Liver (tissue), 3 donors: ENCODE measurements at regions not wholly inside any gene's neighbourhood (a gene's known extent, or its start where the extent isn't known, plus 50 kb on each side); places are given as distances from the start of the nearest gene placed in this dataset.

Experiments
- ATF3 ChIP-seq: IDR thresholded peaks from 2 replicates; pipeline ENCODE4 v1.6.1; 2016; ENCODE audit warnings: antibody characterized with exemption
- CTCF ChIP-seq: fragments of 150-350 bp; IDR thresholded peaks from 2 replicates; pipeline ENCODE4 v1.5.1; 2017; ENCODE audit warnings: improper control_type of control experiment, low read depth, low read length; ENCODE audit not compliant: missing input control
- MAX ChIP-seq: IDR thresholded peaks from 2 replicates; pipeline ENCODE4 v1.6.1; 2016; ENCODE audit warnings: antibody characterized with exemption
- RXRA ChIP-seq, 2 donors: IDR thresholded peaks; 2 replicates each; pipeline ENCODE4 v1.6.1; 2017 to 2018; ENCODE audit warnings: antibody characterized with exemption in 2 of 2, mild to moderate bottlenecking in 1 of 2
- TAF1 ChIP-seq: conservative IDR thresholded peaks from 2 replicates; pipeline ENCODE4 v1.6.1; 2016; ENCODE audit warnings: antibody characterized with exemption, mild to moderate bottlenecking
- YY1 ChIP-seq: IDR thresholded peaks from 2 replicates; pipeline ENCODE4 v1.6.1; 2016; ENCODE audit warnings: antibody characterized with exemption, mild to moderate bottlenecking
- donor health status: healthy.
- donor health status: healthy.

- TF ChIP-seq CTCF (no peak), MAX (no peak), TAF1 (no peak), ATF3 (no peak), YY1 (no peak), RXRA (IDR thresholded peaks at IDR 0.05) (no peak)
Observed at GRCh38 chr3:101170806-101171558, 149.4 kb downstream of the IMPG2 start.
